ENCODE measurements at regions not wholly inside any gene's neighbourhood (a gene's known extent, or its start where the extent isn't known, plus 50 kb on each side); places are given as distances from the start of the nearest gene placed in this dataset.

GRCh38 chr6:105594821-105595220 is 191.9 kb upstream of the PREP start:
- TF ChIP-seq CTCF (IDR thresholded peaks at IDR 0.05 in 4 of 5, conservative IDR thresholded peaks at IDR 0.05 in 1 of 5) (no peak), POLR2A (IDR thresholded peaks at IDR 0.05) (no peak)

All from gastrocnemius medialis (tissue), 4 donors.